ENCODE measurements at regions not wholly inside any gene's neighbourhood (a gene's known extent, or its start where the extent isn't known, plus 50 kb on each side); places are given as distances from the start of the nearest gene placed in this dataset.

DNA sequence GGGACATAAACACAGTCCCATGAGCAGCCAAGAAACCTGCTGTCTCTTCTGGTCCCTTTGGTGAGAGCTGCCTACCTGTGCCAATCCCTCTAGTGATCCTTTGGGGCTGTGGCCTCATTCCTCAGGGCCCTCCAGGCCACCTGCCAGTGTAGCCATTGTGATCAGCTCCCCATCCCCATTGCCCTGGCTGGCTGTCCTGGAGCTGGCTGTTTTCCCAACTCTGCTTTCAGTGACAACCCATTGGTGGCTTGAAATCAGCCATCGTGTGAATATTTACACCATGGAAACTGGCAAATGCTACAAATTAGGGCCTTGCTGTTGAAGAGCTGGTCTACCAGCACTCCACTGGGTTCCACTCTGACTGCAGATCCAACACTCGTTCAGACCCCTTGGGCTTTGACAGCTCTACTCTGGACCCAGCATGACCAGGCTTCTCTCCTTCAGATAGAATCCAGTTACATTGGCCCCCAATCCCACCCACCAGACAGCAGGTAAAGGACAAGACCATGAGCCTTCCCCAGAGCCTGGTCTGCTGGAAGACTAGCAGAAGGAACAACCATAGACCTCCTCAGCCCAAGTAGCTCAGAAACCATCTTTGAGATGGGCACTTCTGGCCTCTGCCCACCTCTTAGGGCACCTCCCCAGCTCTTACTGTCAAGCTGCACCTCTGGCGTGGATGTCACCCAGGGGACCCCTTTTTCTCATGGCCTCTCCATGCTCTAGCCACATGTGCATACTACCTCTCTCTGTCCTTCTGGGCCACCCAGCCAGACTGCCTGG, 69.2 kb upstream of the NEK6 start:
- no peak for TF ChIP-seq EZH2 (IDR thresholded peaks at IDR 0.05; ENCODE audit: low read depth)
- TF ChIP-seq, protein P1, sequence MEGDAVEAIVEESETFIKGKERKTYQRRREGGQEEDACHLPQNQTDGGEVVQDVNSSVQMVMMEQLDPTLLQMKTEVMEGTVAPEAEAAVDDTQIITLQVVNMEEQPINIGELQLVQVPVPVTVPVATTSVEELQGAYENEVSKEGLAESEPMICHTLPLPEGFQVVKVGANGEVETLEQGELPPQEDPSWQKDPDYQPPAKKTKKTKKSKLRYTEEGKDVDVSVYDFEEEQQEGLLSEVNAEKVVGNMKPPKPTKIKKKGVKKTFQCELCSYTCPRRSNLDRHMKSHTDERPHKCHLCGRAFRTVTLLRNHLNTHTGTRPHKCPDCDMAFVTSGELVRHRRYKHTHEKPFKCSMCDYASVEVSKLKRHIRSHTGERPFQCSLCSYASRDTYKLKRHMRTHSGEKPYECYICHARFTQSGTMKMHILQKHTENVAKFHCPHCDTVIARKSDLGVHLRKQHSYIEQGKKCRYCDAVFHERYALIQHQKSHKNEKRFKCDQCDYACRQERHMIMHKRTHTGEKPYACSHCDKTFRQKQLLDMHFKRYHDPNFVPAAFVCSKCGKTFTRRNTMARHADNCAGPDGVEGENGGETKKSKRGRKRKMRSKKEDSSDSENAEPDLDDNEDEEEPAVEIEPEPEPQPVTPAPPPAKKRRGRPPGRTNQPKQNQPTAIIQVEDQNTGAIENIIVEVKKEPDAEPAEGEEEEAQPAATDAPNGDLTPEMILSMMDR (conservative IDR thresholded peaks at IDR 0.05) = no peak

Data from PC-9 (cell line).